HG03196 (cell line): ENCODE measurements at regions not wholly inside any gene's neighbourhood (a gene's known extent, or its start where the extent isn't known, plus 50 kb on each side); places are given as distances from the start of the nearest gene placed in this dataset.

Experiments used
- ATAC-seq: cut with Tn5 transposase; IDR thresholded peaks from one replicate; pipeline ENCODE4 v1.9.1; 2021; ENCODE audit not compliant: unreplicated experiment

- no peak for ATAC-seq
Measured at GRCh38 chr10:46227571-46227935, 59.2 kb upstream of the ANTXRL start.

- no peak for ATAC-seq
Measured at GRCh38 chr10:46227936-46228562, 58.7 kb upstream of the ANTXRL start.

GRCh38 chr10:46228563-46229071 lies 58.2 kb upstream of the ANTXRL start:
- no peak for ATAC-seq

- ATAC-seq = no peak
Measured at GRCh38 chr10:46229144-46229563, 57.6 kb upstream of the ANTXRL start.

GRCh38 chr10:46230615-46231014 lies 56.2 kb upstream of the ANTXRL start:
- ATAC-seq = no peak

GRCh38 chr10:46231087-46231486 lies 55.7 kb upstream of the ANTXRL start:
- no peak for ATAC-seq

GRCh38 chr10:46232084-46232483 lies 54.7 kb upstream of the ANTXRL start:
- no peak for ATAC-seq

GRCh38 chr10:46232666-46233065 lies 54.1 kb upstream of the ANTXRL start:
- ATAC-seq = no peak

- ATAC-seq = no peak
Measured at GRCh38 chr10:46233181-46233580, 53.6 kb upstream of the ANTXRL start.

GRCh38 chr10:46234026-46234425 lies 52.8 kb upstream of the ANTXRL start:
- ATAC-seq = no peak

- ATAC-seq = no peak
Measured at GRCh38 chr10:46234431-46235060, 52.3 kb upstream of the ANTXRL start.

- no peak for ATAC-seq
Measured at GRCh38 chr10:46235705-46236545, 50.9 kb upstream of the ANTXRL start.

GRCh38 chr10:46236546-46236887 lies 50.3 kb upstream of the ANTXRL start:
- ATAC-seq = no peak

GRCh38 chr10:46236941-46237681 lies 49.7 kb upstream of the ANTXRL start:
- ATAC-seq = no peak
